Fibroblast of mammary gland (primary cell): ENCODE measurements at regions not wholly inside any gene's neighbourhood (a gene's known extent, or its start where the extent isn't known, plus 50 kb on each side); places are given as distances from the start of the nearest gene placed in this dataset.

Experiments used
- DNase-seq: peaks from one replicate; pipeline ENCODE4 v3.0.0-alpha.2; 2010; ENCODE audit warnings: low read depth
- H3K4me3 ChIP-seq: 2 replicates; pipeline ENCODE4 v1.5.1; 2011; ENCODE audit warnings: low read depth, mild to moderate bottlenecking, low read length, moderate library complexity; ENCODE audit not compliant: control insufficient read depth
- CTCF ChIP-seq: conservative IDR thresholded peaks from 2 replicates; pipeline ENCODE4 v1.5.1; 2011; ENCODE audit warnings: low read depth, low read length, inconsistent platforms; ENCODE audit not compliant: control insufficient read depth, insufficient read depth

GRCh38 chr13:89977203-89977602, 1370.3 kb upstream of the MIR17HG start:
- no peak overlapping the region for H3K4me3 ChIP-seq
- TF ChIP-seq CTCF, result no peak
- DNase-seq, result no peak

DNA sequence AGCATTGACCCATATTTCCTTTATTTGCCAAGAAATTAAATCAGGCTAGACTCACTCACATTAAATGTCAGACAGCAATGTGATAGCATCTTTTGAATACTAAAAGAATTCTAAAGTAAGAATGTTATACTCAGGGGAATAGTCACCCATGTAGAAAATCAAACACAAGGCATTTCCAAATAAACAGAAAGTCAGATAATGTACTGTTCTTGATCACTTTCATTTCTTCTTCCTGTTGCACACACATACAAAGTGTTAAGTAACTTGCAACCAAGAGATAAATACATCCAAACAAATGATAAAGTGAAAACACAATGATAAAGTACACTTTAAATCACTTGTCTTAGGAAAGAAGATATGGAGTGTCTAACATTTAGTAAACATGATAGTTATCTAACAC, 1366.6 kb upstream of the MIR17HG start:
- TF ChIP-seq CTCF, result no peak
- H3K4me3 ChIP-seq, result no peak overlapping the region
- DNase-seq, result no peak

DNA sequence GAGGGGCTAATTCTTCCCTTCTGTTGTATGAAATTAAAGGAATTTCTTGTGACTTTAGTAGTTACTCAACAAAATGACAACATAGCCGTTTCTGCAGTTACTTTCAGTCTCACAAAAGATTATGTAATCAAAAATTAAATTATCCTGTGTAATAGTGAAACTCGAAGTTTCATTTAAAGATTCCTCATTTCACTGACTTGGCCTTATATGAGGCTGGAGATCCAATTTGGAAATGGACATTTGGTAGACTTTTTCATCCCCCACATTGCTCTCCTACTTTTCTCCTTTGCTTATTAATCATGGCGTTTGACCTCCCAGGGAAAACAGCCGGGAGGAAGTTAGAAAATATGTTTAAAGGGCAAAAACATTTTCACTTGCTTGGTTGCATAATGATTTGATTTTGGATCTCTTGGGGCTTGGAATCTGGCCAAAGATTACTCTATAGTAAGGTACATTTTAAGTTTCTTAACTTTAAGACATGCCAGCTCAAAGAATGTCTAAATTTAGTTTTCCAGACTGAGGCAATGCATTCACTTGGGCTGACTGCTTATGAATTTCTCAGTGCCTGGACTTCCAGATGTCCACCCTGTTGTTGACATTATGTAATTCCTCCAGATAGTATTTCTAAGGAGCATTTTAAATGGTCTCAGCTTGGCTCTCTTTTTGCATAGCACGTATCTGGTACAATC, 1364.9 kb upstream of the MIR17HG start:
- TF ChIP-seq CTCF, result no peak
- peak; percentile 39 for DNase-seq
- no peak overlapping the region for H3K4me3 ChIP-seq

DNA sequence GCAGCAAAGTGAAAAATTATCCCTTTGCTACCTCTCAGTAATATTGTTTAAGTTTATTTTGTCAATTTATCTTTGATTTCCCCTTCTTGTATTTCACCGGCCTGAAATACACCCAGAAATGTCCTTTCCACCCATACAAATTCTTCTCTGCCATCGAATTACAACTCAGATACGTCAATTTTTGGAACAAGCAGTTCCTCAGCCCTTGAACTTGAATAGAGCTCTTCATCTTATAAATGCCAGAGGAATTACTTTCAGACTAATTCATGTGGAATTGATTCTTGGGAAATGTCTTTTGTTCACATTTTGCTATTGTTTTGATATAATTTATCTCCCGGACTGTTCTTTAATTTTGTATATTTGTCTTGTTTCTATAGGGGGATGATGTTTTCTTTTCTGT, 1359.3 kb upstream of the MIR17HG start:
- TF ChIP-seq CTCF, result no peak
- no peak for DNase-seq
- H3K4me3 ChIP-seq, result no peak overlapping the region

DNA sequence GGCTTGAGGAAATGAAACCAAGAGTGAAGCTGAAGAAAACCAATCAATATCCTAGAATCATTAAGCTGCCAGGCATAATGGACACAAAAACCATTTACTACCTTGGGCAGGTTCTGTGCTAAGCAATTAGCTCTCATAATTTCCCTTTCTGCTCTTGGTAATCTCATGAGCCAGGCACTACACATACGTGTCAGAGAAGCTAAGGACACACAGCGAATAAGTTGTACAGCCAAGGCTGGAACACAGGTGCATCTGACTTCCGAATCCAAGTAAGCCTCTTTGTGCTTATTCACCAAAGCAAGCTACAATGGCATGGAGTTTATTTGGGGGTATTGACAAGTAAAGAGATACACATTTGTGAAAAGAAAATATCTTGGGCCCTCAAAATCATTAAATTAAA, 1343.9 kb upstream of the MIR17HG start:
- no peak for TF ChIP-seq CTCF
- no peak for DNase-seq
- no peak overlapping the region for H3K4me3 ChIP-seq

DNA sequence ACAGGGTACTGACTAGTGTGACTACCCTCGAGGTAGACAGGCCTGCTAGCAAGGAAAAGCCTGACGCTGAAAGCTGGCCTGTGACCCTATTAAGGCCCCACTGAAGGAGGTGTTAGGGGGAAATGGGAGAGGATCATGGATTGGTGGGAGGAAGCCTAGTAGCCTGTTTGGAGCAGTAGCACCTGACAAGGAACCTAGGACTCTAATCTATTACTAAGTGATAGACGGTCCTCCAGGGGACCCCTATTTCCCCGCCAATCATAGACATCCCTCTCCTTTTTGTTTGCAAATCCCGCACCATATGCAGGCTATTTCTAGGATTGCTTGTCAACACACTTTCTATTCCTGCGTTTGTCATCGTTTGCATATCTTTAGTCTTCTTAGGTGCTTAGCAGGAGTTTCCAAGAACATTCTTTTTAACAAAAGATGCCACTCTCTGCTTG, 1338.8 kb upstream of the MIR17HG start:
- TF ChIP-seq CTCF, result no peak
- no peak for DNase-seq
- H3K4me3 ChIP-seq, result no peak overlapping the region

DNA sequence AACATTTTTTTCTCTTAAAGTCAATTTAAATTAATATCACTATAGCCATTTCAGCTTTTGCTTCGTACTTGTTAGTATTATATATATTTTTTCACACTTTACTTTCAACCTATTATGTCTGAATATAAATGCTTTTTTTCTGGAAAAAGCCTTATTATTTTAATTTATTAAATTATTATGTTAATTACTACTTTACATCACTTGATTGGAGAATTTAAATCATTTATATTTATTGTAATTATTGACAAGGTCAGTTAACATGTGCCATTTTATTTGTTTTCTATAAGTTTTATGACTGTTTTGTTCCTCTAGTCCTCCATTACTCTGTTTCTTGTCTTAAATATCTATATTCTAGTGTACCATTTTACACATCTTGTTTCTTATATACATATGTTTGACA, 1333.4 kb upstream of the MIR17HG start:
- H3K4me3 ChIP-seq, result no peak overlapping the region
- no peak for DNase-seq
- TF ChIP-seq CTCF, result no peak
